Lung (tissue), 11 donors: ENCODE measurements at regions not wholly inside any gene's neighbourhood (a gene's known extent, or its start where the extent isn't known, plus 50 kb on each side); places are given as distances from the start of the nearest gene placed in this dataset.

Source experiments
- ATAC-seq: fragments of 200-7000 bp; cut with Tn5 transposase; one replicate; pipeline ENCODE4 v1.9.1; 2020; ENCODE audit warnings: moderate number of reproducible peaks; ENCODE audit not compliant: insufficient read depth, low FRiP score
- DNase-seq, 3 donors: peaks; one replicate each; pipeline ENCODE4 v3.0.0-alpha.2; 2013 to 2017
- H3K27ac ChIP-seq, 2 donors: one replicate each; pipeline ENCODE4 v1.5.1; 2013; ENCODE audit warnings: mild to moderate bottlenecking in 2 of 2, moderate library complexity in 2 of 2, control low read depth in 1 of 2, inconsistent platforms in 1 of 2, low read depth in 1 of 2, low read length in 1 of 2
- H3K27me3 ChIP-seq, 3 donors: one replicate each; pipeline ENCODE4 v1.5.1; 2013; ENCODE audit warnings: low read length in 2 of 3; ENCODE audit not compliant: control insufficient read depth in 3 of 3, insufficient read depth in 3 of 3
- H3K36me3 ChIP-seq, 4 donors: one replicate each; pipeline ENCODE4 v1.5.1; 2013; ENCODE audit warnings: low read length in 4 of 4, mild to moderate bottlenecking in 1 of 4, moderate library complexity in 1 of 4; ENCODE audit not compliant: control insufficient read depth in 4 of 4, insufficient read depth in 4 of 4
- H3K4me1 ChIP-seq, 5 donors: one replicate each; pipeline ENCODE4 v1.5.1; 2013; ENCODE audit warnings: low read length in 5 of 5, mild to moderate bottlenecking in 2 of 5, moderate library complexity in 1 of 5; ENCODE audit not compliant: control insufficient read depth in 5 of 5, insufficient read depth in 5 of 5
- H3K4me3 ChIP-seq: one replicate; pipeline ENCODE4 v1.5.1; 2013; ENCODE audit warnings: mild to moderate bottlenecking, control low read depth, moderate library complexity
- H3K9ac ChIP-seq, 2 donors: one replicate each; pipeline ENCODE4 v1.5.1; 2013; ENCODE audit warnings: low read length in 2 of 2, control low read depth in 1 of 2; ENCODE audit not compliant: insufficient read depth in 1 of 2
- H3K9me3 ChIP-seq, 4 donors: one replicate each; pipeline ENCODE4 v1.5.1; 2013; ENCODE audit warnings: low read length in 3 of 4, mild to moderate bottlenecking in 1 of 4, moderate library complexity in 1 of 4; ENCODE audit not compliant: control insufficient read depth in 4 of 4, insufficient read depth in 3 of 4
- WGBS, 2 donors: extraction: QIAGEN DNeasy Blood & Tissue Kit; methylation state at CpG; one replicate each; pipeline ENCODE4 v1.1.7; 2013; 5-methylcytosine and 5-hydroxymethylcytosine counted together
- TF ChIP-seq, protein P1 (sequence below): IDR thresholded peaks from 2 replicates; pipeline ENCODE4 v1.5.1; 2012; ENCODE audit warnings: mild to moderate bottlenecking; ENCODE audit errors: control extremely low read depth, extremely low read depth
- donor health status: control.
- donor health status: control.
- donor health status: Bipolar disorder and iron deficiency.
- donor health status: healthy.
- donor health status: DM: yes; HTN: yes; CAD: no.

DNA sequence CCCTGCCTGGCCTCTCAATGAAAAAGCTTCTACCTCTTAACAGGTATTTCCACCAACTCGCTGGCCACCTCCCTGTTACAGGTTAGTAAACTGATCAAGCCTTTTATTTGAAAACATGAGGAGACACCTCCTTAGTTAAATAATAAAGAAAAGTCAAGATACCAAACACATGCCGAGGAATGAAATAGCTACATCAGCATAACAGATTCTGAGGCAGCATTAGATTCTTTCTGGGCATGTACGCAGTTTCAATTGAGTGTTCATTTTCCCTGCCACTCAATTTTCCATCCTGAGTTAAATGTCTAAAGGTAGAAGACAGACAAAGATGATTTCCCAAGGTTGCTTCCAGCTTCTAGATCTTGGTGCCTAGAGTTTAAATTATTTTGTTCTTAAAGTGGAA lies 250.5 kb upstream of the LRTM1 start:
- peaks cover 0 to 5% (median 0%) of the 10 kb centered on the region in 5 donors for H3K4me1 ChIP-seq
- WGBS, 2 donors, result 75 to 83% methylated on average over 3 of the region's 3 CpGs
- no peak overlapping the region for H3K4me3 ChIP-seq
- no peak overlapping the region for H3K9ac ChIP-seq
- no peak overlapping the region for H3K27ac ChIP-seq
- TF ChIP-seq, protein P1, sequence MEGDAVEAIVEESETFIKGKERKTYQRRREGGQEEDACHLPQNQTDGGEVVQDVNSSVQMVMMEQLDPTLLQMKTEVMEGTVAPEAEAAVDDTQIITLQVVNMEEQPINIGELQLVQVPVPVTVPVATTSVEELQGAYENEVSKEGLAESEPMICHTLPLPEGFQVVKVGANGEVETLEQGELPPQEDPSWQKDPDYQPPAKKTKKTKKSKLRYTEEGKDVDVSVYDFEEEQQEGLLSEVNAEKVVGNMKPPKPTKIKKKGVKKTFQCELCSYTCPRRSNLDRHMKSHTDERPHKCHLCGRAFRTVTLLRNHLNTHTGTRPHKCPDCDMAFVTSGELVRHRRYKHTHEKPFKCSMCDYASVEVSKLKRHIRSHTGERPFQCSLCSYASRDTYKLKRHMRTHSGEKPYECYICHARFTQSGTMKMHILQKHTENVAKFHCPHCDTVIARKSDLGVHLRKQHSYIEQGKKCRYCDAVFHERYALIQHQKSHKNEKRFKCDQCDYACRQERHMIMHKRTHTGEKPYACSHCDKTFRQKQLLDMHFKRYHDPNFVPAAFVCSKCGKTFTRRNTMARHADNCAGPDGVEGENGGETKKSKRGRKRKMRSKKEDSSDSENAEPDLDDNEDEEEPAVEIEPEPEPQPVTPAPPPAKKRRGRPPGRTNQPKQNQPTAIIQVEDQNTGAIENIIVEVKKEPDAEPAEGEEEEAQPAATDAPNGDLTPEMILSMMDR, result no peak
- ATAC-seq (no peak), DNase-seq (no peak)
- peaks cover 2 to 4% (median 3%) of the 10 kb centered on the region in 3 donors for H3K27me3 ChIP-seq
- H3K36me3 ChIP-seq, result no peaks in the 10 kb centered on the region
- H3K9me3 ChIP-seq, result peaks cover 0 to 2% (median 0%) of the 10 kb centered on the region in 4 donors

GRCh38 chr3:55177749-55178148 lies 249.9 kb upstream of the LRTM1 start:
- DNase-seq (no peak), ATAC-seq (no peak)
- H3K36me3 ChIP-seq, result no peaks in the 10 kb centered on the region
- peaks cover 0 to 2% (median 0%) of the 10 kb centered on the region in 4 donors for H3K9me3 ChIP-seq
- H3K4me1 ChIP-seq, result peaks cover 0 to 5% (median 0%) of the 10 kb centered on the region in 5 donors
- whole genome bisulfite sequencing, 2 donors, result 60 to 63% methylated on average over 6 of the region's 6 CpGs
- TF ChIP-seq, protein P1, result no peak
- no peak overlapping the region for H3K4me3 ChIP-seq
- H3K9ac ChIP-seq, result no peak overlapping the region
- no peak overlapping the region for H3K27ac ChIP-seq
- H3K27me3 ChIP-seq, result peaks cover 2 to 4% (median 3%) of the 10 kb centered on the region in 3 donors

DNA sequence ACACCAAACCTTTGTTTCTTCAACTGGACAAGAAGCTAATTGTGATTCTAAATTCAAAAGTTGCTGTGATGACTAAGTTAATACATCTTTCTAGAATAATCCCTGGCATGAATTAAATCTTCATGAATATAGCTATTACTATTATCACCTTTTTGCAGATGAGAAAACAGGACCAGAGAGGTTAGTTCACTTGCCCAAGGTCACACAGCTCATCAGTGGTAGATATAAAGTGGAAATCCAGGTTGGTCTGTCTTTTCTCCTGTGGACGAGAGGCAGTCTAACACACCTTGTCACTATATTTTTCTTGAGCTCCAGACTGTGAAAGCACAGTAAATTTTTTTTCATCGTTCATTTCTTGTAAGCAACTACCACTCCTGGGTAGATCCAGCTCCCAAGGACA lies 247.6 kb upstream of the LRTM1 start:
- ATAC-seq (no peak), DNase-seq (no peak)
- H3K9me3 ChIP-seq, result peaks cover 0 to 3% (median under 1%) of the 10 kb centered on the region in 4 donors
- no peak overlapping the region for H3K9ac ChIP-seq
- TF ChIP-seq, protein P1, result no peak
- H3K4me3 ChIP-seq, result no peak overlapping the region
- H3K36me3 ChIP-seq, result no peaks in the 10 kb centered on the region
- 86 to 87% methylated on average over 2 of the region's 2 CpGs for WGBS, 2 donors
- H3K27me3 ChIP-seq, result peaks cover 2 to 3% (median 3%) of the 10 kb centered on the region in 3 donors
- peaks cover 0 to 5% (median 0%) of the 10 kb centered on the region in 5 donors for H3K4me1 ChIP-seq
- no peak overlapping the region for H3K27ac ChIP-seq

- peaks cover 0 to 5% (median 0%) of the 10 kb centered on the region in 5 donors for H3K4me1 ChIP-seq
- no peak overlapping the region for H3K9ac ChIP-seq
- H3K36me3 ChIP-seq, result no peaks in the 10 kb centered on the region
- no peak for DNase-seq
- peaks cover 0 to 3% (median under 1%) of the 10 kb centered on the region in 4 donors for H3K9me3 ChIP-seq
- H3K27me3 ChIP-seq, result peaks cover 0 to 3% (median 0%) of the 10 kb centered on the region in 3 donors
- 84 to 91% methylated on average over 4 of the region's 4 CpGs for WGBS, 2 donors
- H3K4me3 ChIP-seq, result no peak overlapping the region
- H3K27ac ChIP-seq, result no peak overlapping the region
- TF ChIP-seq, protein P1, result no peak
- no peak for ATAC-seq
Observed at GRCh38 chr3:55174747-55175146, 246.9 kb upstream of the LRTM1 start.
